ENCODE measurements at regions not wholly inside any gene's neighbourhood (a gene's known extent, or its start where the extent isn't known, plus 50 kb on each side); places are given as distances from the start of the nearest gene placed in this dataset.
"Not testable (repeated sequence)": the region's sequence is repeated elsewhere in the genome, so short reads cannot be mapped to it uniquely, and the experiment has no call there.

- Histone ChIP-seq H3K9me3 (no peaks in the 10 kb centered on the region), H3K4me1 (no peaks in the 10 kb centered on the region), H3K27me3 (no peaks in the 10 kb centered on the region), H3K4me3 (no peak overlapping the region), H3K27ac (no peak overlapping the region), H3K36me3 (no peaks in the 10 kb centered on the region)
- DNase-seq (ENCODE audit: extremely low spot score in 2 of 2) = no peak
- intact Hi-C loops (cut with DNase I) = no loop called here
- TF ChIP-seq POLR2AphosphoS5 (IDR thresholded peaks at IDR 0.05; ENCODE audit: insufficient read depth in 1 of 2, low read depth in 1 of 2) (no peak), POLR2A (IDR thresholded peaks at IDR 0.05) (no peak), CTCF (IDR thresholded peaks at IDR 0.05) (no peak)
Observed at GRCh38 chr3:174482541-174482940, 376.6 kb upstream of the NAALADL2 start.

DNA sequence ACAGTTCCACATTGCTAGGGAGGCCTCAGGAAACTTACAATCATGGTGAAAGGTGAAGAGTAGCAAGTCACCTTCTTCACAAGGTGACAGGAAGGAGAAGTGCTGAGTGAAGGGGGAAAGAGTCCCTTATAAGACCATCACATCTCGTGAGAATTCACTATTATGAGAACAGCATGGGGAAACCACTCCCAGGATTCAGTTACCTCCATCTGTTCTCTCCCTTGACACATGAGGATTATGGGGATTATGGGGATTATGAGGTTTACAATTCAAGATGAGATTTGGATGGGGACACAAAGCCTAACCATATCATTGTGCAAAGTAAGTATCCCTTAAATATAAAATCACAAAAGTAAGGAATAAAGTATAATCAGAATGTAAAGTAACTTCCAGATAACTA is 375.9 kb upstream of the NAALADL2 start:
- intact Hi-C loops (cut with DNase I) = no loop called here
- H3K36me3 ChIP-seq = no peaks in the 10 kb centered on the region
- no peak for DNase-seq (ENCODE audit: extremely low spot score in 2 of 2)
- no peak for TF ChIP-seq POLR2A (IDR thresholded peaks at IDR 0.05)
- no peak for TF ChIP-seq CTCF (IDR thresholded peaks at IDR 0.05)
- no peak for TF ChIP-seq POLR2AphosphoS5 (IDR thresholded peaks at IDR 0.05; ENCODE audit: insufficient read depth in 1 of 2, low read depth in 1 of 2)
- H3K9me3 ChIP-seq = no peaks in the 10 kb centered on the region
- no peak overlapping the region for H3K27ac ChIP-seq
- H3K4me3 ChIP-seq = no peak overlapping the region
- no peaks in the 10 kb centered on the region for H3K27me3 ChIP-seq
- H3K4me1 ChIP-seq = no peaks in the 10 kb centered on the region

DNA sequence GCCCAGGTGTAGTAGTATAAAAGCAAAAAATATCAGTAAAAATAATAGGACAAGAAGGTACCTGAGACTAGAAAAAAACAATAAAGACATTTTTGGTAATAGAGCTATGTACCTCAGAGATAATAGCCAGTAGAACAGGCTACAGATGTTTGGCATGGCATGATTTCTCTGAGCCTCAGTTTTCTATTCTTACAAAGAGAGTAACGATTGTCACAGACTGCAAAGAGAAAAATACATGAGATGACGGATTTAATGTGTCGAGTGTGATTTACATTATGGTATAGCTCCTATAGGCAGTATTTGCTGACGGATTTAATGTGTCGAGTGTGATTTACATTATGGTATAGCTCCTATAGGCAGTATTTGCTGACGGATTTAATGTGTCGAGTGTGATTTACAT is 375.3 kb upstream of the NAALADL2 start:
- intact Hi-C loops (cut with DNase I); H3K9me3 ChIP-seq; H3K4me1 ChIP-seq; H3K4me3 ChIP-seq; H3K27me3 ChIP-seq; DNase-seq (ENCODE audit: extremely low spot score in 2 of 2); H3K36me3 ChIP-seq; H3K27ac ChIP-seq: not testable (repeated sequence)

DNA sequence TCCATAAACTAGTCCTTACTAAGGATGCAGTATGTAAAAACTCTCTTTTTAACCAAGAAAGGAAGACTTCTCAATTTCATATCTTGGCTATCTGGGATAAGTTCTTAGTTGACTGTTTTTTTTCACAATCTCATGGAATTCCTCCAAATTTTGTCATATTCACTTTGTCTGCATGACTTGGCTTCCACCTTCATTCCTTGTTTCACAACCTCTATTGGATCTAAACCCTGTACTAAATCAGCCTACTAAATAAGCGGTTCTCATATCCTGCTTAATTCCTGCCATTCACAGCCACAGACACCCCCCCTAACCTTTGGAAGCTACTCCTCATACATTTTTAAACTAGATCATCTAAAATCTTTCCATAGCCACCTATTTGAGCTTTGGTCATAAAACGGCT is 370.6 kb upstream of the NAALADL2 start:
- Histone ChIP-seq H3K4me1 (no peaks in the 10 kb centered on the region), H3K9me3 (no peaks in the 10 kb centered on the region), H3K4me3 (no peak overlapping the region), H3K27me3 (no peaks in the 10 kb centered on the region), H3K36me3 (no peaks in the 10 kb centered on the region), H3K27ac (no peak overlapping the region)
- TF ChIP-seq POLR2A (IDR thresholded peaks at IDR 0.05) = no peak
- TF ChIP-seq CTCF (IDR thresholded peaks at IDR 0.05) = no peak
- no peak for TF ChIP-seq POLR2AphosphoS5 (IDR thresholded peaks at IDR 0.05; ENCODE audit: insufficient read depth in 1 of 2, low read depth in 1 of 2)
- intact Hi-C loops (cut with DNase I) = no loop called here
- DNase-seq (ENCODE audit: extremely low spot score in 2 of 2) = no peak

GRCh38 chr3:174495311-174495710 is 363.8 kb upstream of the NAALADL2 start:
- Histone ChIP-seq H3K27me3 (no peaks in the 10 kb centered on the region), H3K4me1 (no peaks in the 10 kb centered on the region), H3K36me3 (no peaks in the 10 kb centered on the region), H3K9me3 (no peaks in the 10 kb centered on the region), H3K4me3 (no peak overlapping the region), H3K27ac (no peak overlapping the region)
- no peak for TF ChIP-seq POLR2AphosphoS5 (IDR thresholded peaks at IDR 0.05; ENCODE audit: insufficient read depth in 1 of 2, low read depth in 1 of 2)
- TF ChIP-seq POLR2A (IDR thresholded peaks at IDR 0.05) = no peak
- TF ChIP-seq CTCF (IDR thresholded peaks at IDR 0.05) = no peak
- DNase-seq (ENCODE audit: extremely low spot score in 2 of 2) = no peak
- intact Hi-C loops (cut with DNase I) = no loop called here

DNA sequence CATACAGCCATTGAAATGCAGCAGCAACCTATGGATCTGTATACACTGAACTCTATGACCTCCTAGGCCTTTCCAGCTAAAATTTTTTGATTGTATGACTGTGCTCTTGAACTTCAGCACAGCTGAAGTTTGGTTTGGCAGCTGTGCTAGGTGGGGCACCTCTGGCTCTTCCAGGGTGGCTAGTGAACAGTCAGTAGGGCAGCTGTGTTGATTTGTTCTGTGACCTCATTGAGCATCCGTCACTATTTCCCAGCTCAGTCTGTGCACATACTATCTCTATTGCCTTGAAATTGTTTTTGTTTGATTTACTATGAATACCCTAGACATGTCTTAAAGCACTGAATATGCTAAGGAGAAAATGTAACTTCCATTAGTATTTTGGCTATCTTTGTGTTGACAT is 363.2 kb upstream of the NAALADL2 start:
- Histone ChIP-seq H3K27ac (no peak overlapping the region), H3K27me3 (no peaks in the 10 kb centered on the region), H3K36me3 (no peaks in the 10 kb centered on the region), H3K9me3 (no peaks in the 10 kb centered on the region), H3K4me1 (no peaks in the 10 kb centered on the region), H3K4me3 (no peak overlapping the region)
- TF ChIP-seq POLR2A (IDR thresholded peaks at IDR 0.05) (no peak), POLR2AphosphoS5 (IDR thresholded peaks at IDR 0.05; ENCODE audit: insufficient read depth in 1 of 2, low read depth in 1 of 2) (no peak), CTCF (IDR thresholded peaks at IDR 0.05) (no peak)
- intact Hi-C loops (cut with DNase I) = no loop called here
- no peak for DNase-seq (ENCODE audit: extremely low spot score in 2 of 2)

All from vagina (tissue), 2 donors.